GM10266 (cell line): ENCODE measurements at regions not wholly inside any gene's neighbourhood (a gene's known extent, or its start where the extent isn't known, plus 50 kb on each side); places are given as distances from the start of the nearest gene placed in this dataset.

Experiments
- DNase-seq: peaks from one replicate; pipeline ENCODE4 v3.0.0; 2012; ENCODE audit errors: extremely low spot score
- TF ChIP-seq, protein P1 (sequence below): IDR thresholded peaks from 2 replicates; pipeline ENCODE4 v1.5.1; 2012; ENCODE audit warnings: mild to moderate bottlenecking, low read depth; ENCODE audit not compliant: control insufficient read depth, insufficient read depth; ENCODE audit errors: missing control alignments

GRCh38 chrX:45709381-45709780 is 508.7 kb upstream of the DIPK2B start:
- DNase-seq = no peak
- TF ChIP-seq, protein P1, sequence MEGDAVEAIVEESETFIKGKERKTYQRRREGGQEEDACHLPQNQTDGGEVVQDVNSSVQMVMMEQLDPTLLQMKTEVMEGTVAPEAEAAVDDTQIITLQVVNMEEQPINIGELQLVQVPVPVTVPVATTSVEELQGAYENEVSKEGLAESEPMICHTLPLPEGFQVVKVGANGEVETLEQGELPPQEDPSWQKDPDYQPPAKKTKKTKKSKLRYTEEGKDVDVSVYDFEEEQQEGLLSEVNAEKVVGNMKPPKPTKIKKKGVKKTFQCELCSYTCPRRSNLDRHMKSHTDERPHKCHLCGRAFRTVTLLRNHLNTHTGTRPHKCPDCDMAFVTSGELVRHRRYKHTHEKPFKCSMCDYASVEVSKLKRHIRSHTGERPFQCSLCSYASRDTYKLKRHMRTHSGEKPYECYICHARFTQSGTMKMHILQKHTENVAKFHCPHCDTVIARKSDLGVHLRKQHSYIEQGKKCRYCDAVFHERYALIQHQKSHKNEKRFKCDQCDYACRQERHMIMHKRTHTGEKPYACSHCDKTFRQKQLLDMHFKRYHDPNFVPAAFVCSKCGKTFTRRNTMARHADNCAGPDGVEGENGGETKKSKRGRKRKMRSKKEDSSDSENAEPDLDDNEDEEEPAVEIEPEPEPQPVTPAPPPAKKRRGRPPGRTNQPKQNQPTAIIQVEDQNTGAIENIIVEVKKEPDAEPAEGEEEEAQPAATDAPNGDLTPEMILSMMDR = no peak

GRCh38 chrX:45699158-45699557 is 498.5 kb upstream of the DIPK2B start:
- no peak for DNase-seq
- TF ChIP-seq, protein P1 = no peak

DNA sequence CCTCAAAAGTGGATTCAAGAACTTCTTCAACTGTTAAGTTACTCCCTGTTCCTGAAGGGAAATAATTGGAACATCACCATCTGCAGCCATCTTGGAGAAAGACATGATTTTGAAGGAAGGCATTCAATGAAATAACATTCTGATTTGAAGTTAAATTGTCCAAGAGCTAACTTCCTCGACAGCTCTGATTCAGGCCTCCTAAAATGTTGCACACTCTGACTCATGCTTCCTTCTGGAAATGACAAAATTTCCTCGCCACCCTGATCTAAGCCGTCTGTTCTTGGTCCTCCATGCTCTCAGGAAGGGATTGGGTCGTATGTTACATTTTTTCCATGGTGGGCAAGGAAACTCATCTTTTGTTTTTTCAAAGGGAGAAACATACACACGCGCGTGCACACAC is 496.9 kb upstream of the DIPK2B start:
- TF ChIP-seq, protein P1 = no peak
- DNase-seq = no peak

DNA sequence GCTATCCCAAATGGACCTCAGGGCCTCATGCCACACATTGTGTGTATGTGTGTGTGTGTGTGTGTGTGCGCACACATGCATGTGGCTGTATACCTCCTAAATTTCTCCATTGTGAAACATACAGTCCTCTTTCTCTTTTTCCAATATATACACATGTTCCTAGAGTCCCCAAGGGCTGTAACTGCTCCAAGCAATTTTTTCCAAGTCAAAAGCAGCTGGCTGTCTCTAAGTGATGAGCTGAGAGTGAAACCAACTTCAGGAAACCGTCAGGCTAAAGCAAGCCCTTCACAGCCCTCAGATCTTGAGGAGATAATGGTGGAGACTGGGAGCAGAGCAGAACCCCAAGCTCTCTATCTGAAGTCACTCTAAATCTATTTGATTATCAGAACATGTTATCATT is 496.1 kb upstream of the DIPK2B start:
- DNase-seq = no peak
- TF ChIP-seq, protein P1 = no peak

DNA sequence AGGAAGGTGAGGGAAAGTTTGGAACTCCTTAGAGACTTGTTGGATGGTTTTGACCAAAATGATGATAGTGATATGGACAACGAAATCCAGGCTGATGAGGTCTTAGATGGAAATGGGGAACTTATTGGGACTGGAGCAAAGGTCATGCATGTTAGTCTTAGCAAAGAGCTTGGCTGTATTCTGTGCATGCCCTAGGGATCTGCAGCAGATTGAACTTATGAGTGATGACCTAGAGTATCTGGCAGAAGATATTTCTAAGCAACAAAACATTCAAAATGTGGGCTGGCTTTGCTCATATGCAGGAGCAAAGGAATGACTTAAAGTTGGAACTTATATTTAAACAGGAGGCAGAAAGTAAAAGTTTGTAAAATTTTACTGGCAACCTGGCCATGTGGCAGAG is 489.3 kb upstream of the DIPK2B start:
- TF ChIP-seq, protein P1 = no peak
- no peak for DNase-seq

GRCh38 chrX:45683914-45684313 is 483.2 kb upstream of the DIPK2B start:
- TF ChIP-seq, protein P1 = no peak
- DNase-seq = no peak

DNA sequence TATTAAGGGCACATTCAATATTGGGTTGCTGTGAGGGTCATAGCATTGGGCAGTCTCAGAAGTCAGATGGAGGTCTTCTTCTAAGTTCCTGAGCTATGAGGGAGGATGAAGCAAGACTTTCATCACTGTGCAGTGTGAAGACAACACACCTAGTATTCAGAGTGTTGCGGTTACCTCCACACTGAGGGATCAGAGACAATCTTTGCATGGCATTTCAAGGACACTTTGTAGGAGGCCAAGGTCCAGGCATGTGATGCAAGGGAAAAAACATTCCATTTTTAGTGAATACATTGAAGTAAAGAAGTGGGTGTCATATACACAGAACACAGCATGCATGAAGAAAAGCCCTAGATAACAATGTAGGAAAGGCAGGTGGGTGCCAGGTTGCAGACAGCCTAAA is 481.2 kb upstream of the DIPK2B start:
- DNase-seq = no peak
- TF ChIP-seq, protein P1 = no peak
